Adrenal gland (tissue), 9 donors: ENCODE measurements at regions not wholly inside any gene's neighbourhood (a gene's known extent, or its start where the extent isn't known, plus 50 kb on each side); places are given as distances from the start of the nearest gene placed in this dataset.
A peak's percentile ranks its signal among the peaks of the same experiment; 100 is the strongest.

Source experiments
- DNase-seq, 7 donors: peaks; one replicate each; pipeline ENCODE4 v3.0.0-alpha.2; 2019 to 2020
- H3K27ac ChIP-seq, 5 donors: fragments of 200-600 bp; sonication (generic) in 4 of 5; 1 replicate in 3 of 5; 2 replicates in 2 of 5; pipeline versions ENCODE4 v1.5.1 to v1.8.0; 2016 to 2020; ENCODE audit warnings: mild to moderate bottlenecking in 1 of 5
- H3K27me3 ChIP-seq: fragments of 200-600 bp; 2 replicates; pipeline ENCODE4 v1.8.0; 2021
- H3K36me3 ChIP-seq, 2 donors: fragments of 200-600 bp; replicated peaks in 1 of 2; 1 replicate in 1 of 2; 2 replicates in 1 of 2; pipeline versions ENCODE4 v1.5.1 to v1.8.0; 2018 to 2022
- H3K4me1 ChIP-seq, 2 donors: fragments of 200-600 bp; replicated peaks in 1 of 2; 1 replicate in 1 of 2; 2 replicates in 1 of 2; pipeline versions ENCODE4 v1.5.1 to v1.8.0; 2018 to 2021
- H3K4me3 ChIP-seq, 4 donors: fragments of 200-600 bp; sonication (generic) in 3 of 4; one replicate each; pipeline ENCODE4 v1.5.1; 2016 to 2018
- H3K9me3 ChIP-seq, 3 donors: fragments of 200-600 bp; sonication (generic) in 1 of 3; replicated peaks in 1 of 3; 1 replicate in 2 of 3; 2 replicates in 1 of 3; pipeline versions ENCODE4 v1.5.1 to v1.8.0; 2016 to 2021
- CTCF ChIP-seq, 6 experiments: fragments of 450-650 bp in 4 of 6; fragments of 200-600 bp in 2 of 6; sonication (generic) in 1 of 6; IDR thresholded peaks; 1 replicate in 5 of 6; 2 replicates in 1 of 6; pipeline versions ENCODE4 v1.5.1 to v1.8.0; 2016 to 2021; ENCODE audit warnings: antibody characterized with exemption in 6 of 6, mild to moderate bottlenecking in 2 of 6, moderate library complexity in 1 of 6
- POLR2A ChIP-seq, 2 donors: fragments of 450-650 bp; IDR thresholded peaks; one replicate each; pipeline ENCODE4 v1.6.1; 2017; ENCODE audit warnings: antibody characterized with exemption in 2 of 2, mild to moderate bottlenecking in 2 of 2, moderate library complexity in 1 of 2
- WGBS, 4 donors: extraction: QIAGEN DNeasy Blood & Tissue Kit in 2 of 4; methylation state at CpG; one replicate each; pipeline versions ENCODE4 v1.1.5 to v1.1.7; 2013 to 2017; 5-methylcytosine and 5-hydroxymethylcytosine counted together
- intact Hi-C, 2 donors: fragments of 100-400 bp; cut with DNase I; formaldehyde crosslinking; loops; one replicate each; pipeline versions ENCODE4 v1.14.1 to v1.15.0; 2022 to 2023
- donor health status: healthy with polysubstance abuse.
- donor health status: Bipolar disorder and iron deficiency.
- donor health status: DM: yes; HTN: yes; CAD: no.
- donor health status: DM: no; HTN: no; CAD: no.
- donor health status: DM: no; HTN: no; CAD: no.

- no peak for DNase-seq
- Histone ChIP-seq H3K36me3 (no peaks in the 10 kb centered on the region), H3K27me3 (no peaks in the 10 kb centered on the region), H3K27ac (no peak overlapping the region), H3K4me1 (no peaks in the 10 kb centered on the region), H3K9me3 (no peaks in the 10 kb centered on the region), H3K4me3 (no peak overlapping the region)
- TF ChIP-seq CTCF (IDR thresholded peaks at IDR 0.05), result no peak
- no peak for TF ChIP-seq POLR2A (IDR thresholded peaks at IDR 0.05)
- intact Hi-C loops, result no loop called here
- WGBS, 4 donors, result 67 to 79% (median 71%) methylated on average over 2 of the region's 2 CpGs
Measured at GRCh38 chr9:82417501-82417900, 428.9 kb downstream of the SPATA31D1 start.

GRCh38 chr9:82418334-82418733, 429.8 kb downstream of the SPATA31D1 start:
- Histone ChIP-seq H3K27ac (no peak overlapping the region), H3K4me3 (no peak overlapping the region), H3K4me1 (no peaks in the 10 kb centered on the region), H3K9me3 (no peaks in the 10 kb centered on the region), H3K36me3 (no peaks in the 10 kb centered on the region), H3K27me3 (no peaks in the 10 kb centered on the region)
- intact Hi-C loops, result no loop called here
- WGBS, 4 donors, result 68 to 78% (median 73%) methylated on average over 6 of the region's 6 CpGs
- no peak for DNase-seq
- TF ChIP-seq POLR2A (IDR thresholded peaks at IDR 0.05) (no peak), CTCF (IDR thresholded peaks at IDR 0.05) (no peak)

GRCh38 chr9:82419696-82420486, 431.3 kb downstream of the SPATA31D1 start:
- Histone ChIP-seq H3K27me3 (no peaks in the 10 kb centered on the region), H3K4me1 (no peaks in the 10 kb centered on the region), H3K27ac (no peak overlapping the region), H3K9me3 (no peaks in the 10 kb centered on the region), H3K4me3 (no peak overlapping the region), H3K36me3 (no peaks in the 10 kb centered on the region)
- WGBS, 4 donors, result 81 to 90% (median 86%) methylated on average over 3 of the region's 3 CpGs
- intact Hi-C loops, result no loop called here
- no peak for DNase-seq
- TF ChIP-seq POLR2A (IDR thresholded peaks at IDR 0.05), result no peak
- TF ChIP-seq CTCF (IDR thresholded peaks at IDR 0.05), result no peak

- H3K27ac ChIP-seq, result no peak overlapping the region
- no peaks in the 10 kb centered on the region for H3K36me3 ChIP-seq
- peak in 1 of 7 donors; percentile 9 for DNase-seq
- no peaks in the 10 kb centered on the region for H3K4me1 ChIP-seq
- WGBS, 4 donors, result 47 to 76% (median 55%) methylated on average over 6 of the region's 6 CpGs
- no peak overlapping the region for H3K4me3 ChIP-seq
- intact Hi-C loops, result no loop called here
- no peaks in the 10 kb centered on the region for H3K27me3 ChIP-seq
- no peaks in the 10 kb centered on the region for H3K9me3 ChIP-seq
- TF ChIP-seq POLR2A (IDR thresholded peaks at IDR 0.05), result no peak
- no peak for TF ChIP-seq CTCF (IDR thresholded peaks at IDR 0.05)
Measured at GRCh38 chr9:82421498-82421897, 432.9 kb downstream of the SPATA31D1 start.
